ENCODE measurements at regions not wholly inside any gene's neighbourhood (a gene's known extent, or its start where the extent isn't known, plus 50 kb on each side); places are given as distances from the start of the nearest gene placed in this dataset.

DNA sequence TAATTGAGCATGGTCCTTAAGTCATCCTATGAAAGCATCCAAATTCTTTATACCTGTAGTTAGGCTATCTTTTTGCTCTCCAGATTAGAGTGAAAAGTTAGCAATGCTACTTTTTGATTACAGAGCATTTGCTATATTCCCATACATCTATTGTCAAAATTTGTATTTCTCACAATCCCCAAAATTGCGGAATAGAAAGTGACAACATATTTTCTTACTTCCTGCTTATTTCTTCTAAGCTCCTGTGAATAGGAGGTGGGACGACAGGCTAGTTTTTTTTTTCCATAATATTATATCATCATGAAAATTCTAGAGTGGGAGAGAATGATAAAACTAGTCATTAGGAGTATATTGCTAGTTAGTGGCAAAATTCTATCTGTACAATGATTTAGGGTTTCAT, 264.0 kb upstream of the DPYD start:
- TF ChIP-seq EZH2 (IDR thresholded peaks at IDR 0.05) = no peak
- TF ChIP-seq, protein P1, sequence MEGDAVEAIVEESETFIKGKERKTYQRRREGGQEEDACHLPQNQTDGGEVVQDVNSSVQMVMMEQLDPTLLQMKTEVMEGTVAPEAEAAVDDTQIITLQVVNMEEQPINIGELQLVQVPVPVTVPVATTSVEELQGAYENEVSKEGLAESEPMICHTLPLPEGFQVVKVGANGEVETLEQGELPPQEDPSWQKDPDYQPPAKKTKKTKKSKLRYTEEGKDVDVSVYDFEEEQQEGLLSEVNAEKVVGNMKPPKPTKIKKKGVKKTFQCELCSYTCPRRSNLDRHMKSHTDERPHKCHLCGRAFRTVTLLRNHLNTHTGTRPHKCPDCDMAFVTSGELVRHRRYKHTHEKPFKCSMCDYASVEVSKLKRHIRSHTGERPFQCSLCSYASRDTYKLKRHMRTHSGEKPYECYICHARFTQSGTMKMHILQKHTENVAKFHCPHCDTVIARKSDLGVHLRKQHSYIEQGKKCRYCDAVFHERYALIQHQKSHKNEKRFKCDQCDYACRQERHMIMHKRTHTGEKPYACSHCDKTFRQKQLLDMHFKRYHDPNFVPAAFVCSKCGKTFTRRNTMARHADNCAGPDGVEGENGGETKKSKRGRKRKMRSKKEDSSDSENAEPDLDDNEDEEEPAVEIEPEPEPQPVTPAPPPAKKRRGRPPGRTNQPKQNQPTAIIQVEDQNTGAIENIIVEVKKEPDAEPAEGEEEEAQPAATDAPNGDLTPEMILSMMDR (IDR thresholded peaks at IDR 0.05) = no peak
- TF ChIP-seq EZH2phosphoT487 (IDR thresholded peaks at IDR 0.05) = no peak
- no peaks in the 10 kb centered on the region for H3K9me3 ChIP-seq (ENCODE audit: low read depth)
- H3K27ac Mint-ChIP-seq = no peak overlapping the region
- H3K27ac ChIP-seq = no peak overlapping the region
- H3K36me3 ChIP-seq = no peaks in the 10 kb centered on the region
- H3F3A ChIP-seq (ENCODE audit: low read depth) = no peaks in the 10 kb centered on the region
- H3K4me1 Mint-ChIP-seq = no peaks in the 10 kb centered on the region
- no peaks in the 10 kb centered on the region for H3K4me1 ChIP-seq
- H3K36me3 Mint-ChIP-seq = no peaks in the 10 kb centered on the region
- no peak for DNase-seq (ENCODE audit: low spot score)
- H3K27me3 ChIP-seq = no peaks in the 10 kb centered on the region
- no peaks in the 10 kb centered on the region for H3K9me3 Mint-ChIP-seq
- H3K4me2 ChIP-seq = no peak overlapping the region
- H4K20me1 ChIP-seq (ENCODE audit: low read depth) = no peaks in the 10 kb centered on the region
- no peak overlapping the region for H3K4me3 Mint-ChIP-seq
- no peaks in the 10 kb centered on the region for H3K79me2 ChIP-seq (ENCODE audit: low read depth)
- no peaks in the 10 kb centered on the region for H3K27me3 Mint-ChIP-seq (ENCODE audit: insufficient read depth, low read depth)
- H3K4me3 ChIP-seq = no peak overlapping the region
- no peak overlapping the region for H2AFZ ChIP-seq (replicated peaks)
- H3K9ac ChIP-seq = no peak overlapping the region

DNA sequence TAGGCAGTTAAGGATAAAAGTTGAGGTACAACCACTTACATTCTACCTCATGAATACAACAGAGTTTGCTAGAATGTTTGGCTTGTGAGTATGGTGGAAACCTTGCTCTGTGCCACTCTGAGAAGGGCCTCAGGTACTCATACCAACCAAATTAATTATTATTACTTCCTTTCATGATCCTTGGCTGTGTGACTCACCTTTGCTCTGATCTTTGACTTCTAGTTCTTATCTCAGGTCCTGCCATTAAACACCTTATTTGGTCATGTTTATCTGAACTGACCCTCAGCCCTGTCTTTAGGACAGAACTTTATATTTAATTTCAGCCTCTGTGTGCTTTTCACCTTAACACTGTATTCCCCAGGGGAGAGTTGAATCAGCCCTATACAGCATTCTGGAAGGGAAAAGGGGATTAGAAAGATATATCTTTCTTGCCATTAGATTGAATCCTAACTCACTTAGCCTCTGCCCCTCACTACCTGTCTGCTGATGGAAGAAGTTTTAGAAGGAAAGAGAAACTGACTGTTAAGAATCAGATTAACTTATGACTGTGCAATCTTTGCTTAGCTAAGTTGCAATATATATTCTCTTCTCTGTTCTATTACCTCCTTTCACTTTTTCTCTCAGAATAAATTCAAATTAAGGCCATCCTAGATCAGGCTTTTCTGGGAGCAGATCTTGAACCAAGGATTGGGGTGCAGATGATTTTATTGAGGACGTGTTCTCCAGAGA, 260.4 kb upstream of the DPYD start:
- H3K27ac Mint-ChIP-seq = no peak overlapping the region
- no peaks in the 10 kb centered on the region for H3K4me1 Mint-ChIP-seq
- TF ChIP-seq EZH2phosphoT487 (IDR thresholded peaks at IDR 0.05) (no peak), EZH2 (IDR thresholded peaks at IDR 0.05) (no peak)
- TF ChIP-seq, protein P1 (IDR thresholded peaks at IDR 0.05) = no peak
- Histone ChIP-seq H3F3A (ENCODE audit: low read depth) (no peaks in the 10 kb centered on the region), H3K9me3 (ENCODE audit: low read depth) (no peaks in the 10 kb centered on the region), H3K27ac (no peak overlapping the region), H3K9ac (no peak overlapping the region), H3K4me1 (no peaks in the 10 kb centered on the region), H3K4me2 (no peak overlapping the region), H4K20me1 (ENCODE audit: low read depth) (no peaks in the 10 kb centered on the region), H3K27me3 (no peaks in the 10 kb centered on the region), H3K4me3 (no peak overlapping the region), H3K36me3 (no peaks in the 10 kb centered on the region), H2AFZ (replicated peaks) (no peak overlapping the region), H3K79me2 (ENCODE audit: low read depth) (no peaks in the 10 kb centered on the region)
- DNase-seq (ENCODE audit: low spot score) = no peak
- H3K4me3 Mint-ChIP-seq = no peak overlapping the region
- H3K36me3 Mint-ChIP-seq = no peaks in the 10 kb centered on the region
- H3K9me3 Mint-ChIP-seq = no peaks in the 10 kb centered on the region
- no peaks in the 10 kb centered on the region for H3K27me3 Mint-ChIP-seq (ENCODE audit: insufficient read depth, low read depth)

- Histone ChIP-seq H2AFZ (replicated peaks) (no peak overlapping the region), H3F3A (ENCODE audit: low read depth) (no peaks in the 10 kb centered on the region), H3K9me3 (ENCODE audit: low read depth) (no peaks in the 10 kb centered on the region), H3K4me1 (no peaks in the 10 kb centered on the region), H3K4me2 (no peak overlapping the region), H3K36me3 (no peaks in the 10 kb centered on the region), H3K4me3 (no peak overlapping the region), H3K9ac (no peak overlapping the region), H3K27me3 (no peaks in the 10 kb centered on the region), H3K27ac (no peak overlapping the region), H3K79me2 (ENCODE audit: low read depth) (no peaks in the 10 kb centered on the region), H4K20me1 (ENCODE audit: low read depth) (no peaks in the 10 kb centered on the region)
- Mint-ChIP-seq H3K4me1 (no peaks in the 10 kb centered on the region), H3K27me3 (ENCODE audit: insufficient read depth, low read depth) (no peaks in the 10 kb centered on the region), H3K36me3 (no peaks in the 10 kb centered on the region), H3K9me3 (no peaks in the 10 kb centered on the region), H3K4me3 (no peak overlapping the region), H3K27ac (no peak overlapping the region)
- no peak for DNase-seq (ENCODE audit: low spot score)
- TF ChIP-seq EZH2phosphoT487 (IDR thresholded peaks at IDR 0.05) = no peak
- no peak for TF ChIP-seq EZH2 (IDR thresholded peaks at IDR 0.05)
- TF ChIP-seq, protein P1 (IDR thresholded peaks at IDR 0.05) = no peak
Observed at GRCh38 chr1:98179151-98179773, 258.4 kb upstream of the DPYD start.

Measured in neural progenitor cell (in vitro differentiated cells).